HL-60 (cell line): ENCODE measurements at regions not wholly inside any gene's neighbourhood (a gene's known extent, or its start where the extent isn't known, plus 50 kb on each side); places are given as distances from the start of the nearest gene placed in this dataset.

Experiments used
- CTCF ChIP-seq: IDR thresholded peaks from one replicate; pipeline ENCODE4 v1.5.1; 2011; ENCODE audit warnings: low read length, control low read depth, inconsistent platforms; ENCODE audit not compliant: insufficient read depth
- GABPA ChIP-seq: IDR thresholded peaks from 2 replicates; pipeline ENCODE4 v1.6.1; 2012; ENCODE audit warnings: low read depth
- POLR2AphosphoS5 ChIP-seq: IDR thresholded peaks from 2 replicates; pipeline ENCODE4 v1.6.1; 2012; ENCODE audit warnings: low read depth
- REST ChIP-seq: IDR thresholded peaks from 2 replicates; pipeline ENCODE4 v1.6.1; 2012; ENCODE audit warnings: low read depth; ENCODE audit not compliant: insufficient replicate concordance

- TF ChIP-seq CTCF (no peak), GABPA (no peak), POLR2AphosphoS5 (no peak), REST (no peak)
Measured at GRCh38 chr1:112312879-112313278, 83.1 kb upstream of the CTTNBP2NL start.
